ENCODE measurements at regions not wholly inside any gene's neighbourhood (a gene's known extent, or its start where the extent isn't known, plus 50 kb on each side); places are given as distances from the start of the nearest gene placed in this dataset.

DNA sequence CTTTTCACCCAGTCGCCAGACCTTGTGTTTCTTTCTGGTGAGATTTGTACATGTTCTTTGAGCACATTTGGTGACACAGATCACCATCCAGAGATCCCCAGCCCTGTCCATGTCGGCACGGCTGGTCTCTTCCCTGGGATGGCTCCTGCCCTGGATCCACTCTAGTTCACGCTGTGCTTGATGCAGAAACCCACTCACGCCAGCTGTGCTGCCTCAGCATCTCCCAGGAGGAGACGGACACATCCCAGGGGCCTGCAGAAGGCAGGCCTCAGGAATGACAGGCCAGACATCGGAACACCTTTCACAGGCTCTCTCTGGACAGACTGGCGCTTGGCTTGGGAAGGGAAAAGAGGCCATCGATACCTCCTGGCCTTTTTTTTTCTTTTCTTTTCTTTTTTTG lies 203.6 kb downstream of the ACKR3 start:
- no peak overlapping the region for H3K9ac ChIP-seq (ENCODE audit: low read length in 2 of 2)
- no peaks in the 10 kb centered on the region for H3K9me3 ChIP-seq (ENCODE audit: control insufficient read depth in 2 of 2, low read length in 2 of 2)
- H3K27me3 ChIP-seq (ENCODE audit: control insufficient read depth in 1 of 2, insufficient read depth in 2 of 2, low read length in 2 of 2): peaks cover 0 to 8% of the 10 kb centered on the region in 2 donors
- H3K27ac ChIP-seq (ENCODE audit: low read length): no peak overlapping the region
- H3K4me3 ChIP-seq (ENCODE audit: low read length in 2 of 2): no peak overlapping the region
- H3K4me1 ChIP-seq (ENCODE audit: control insufficient read depth, insufficient read depth, low read length): no peaks in the 10 kb centered on the region
- no peaks in the 10 kb centered on the region for H3K36me3 ChIP-seq (ENCODE audit: control insufficient read depth in 2 of 2, insufficient read depth in 2 of 2, low read length in 2 of 2)

DNA sequence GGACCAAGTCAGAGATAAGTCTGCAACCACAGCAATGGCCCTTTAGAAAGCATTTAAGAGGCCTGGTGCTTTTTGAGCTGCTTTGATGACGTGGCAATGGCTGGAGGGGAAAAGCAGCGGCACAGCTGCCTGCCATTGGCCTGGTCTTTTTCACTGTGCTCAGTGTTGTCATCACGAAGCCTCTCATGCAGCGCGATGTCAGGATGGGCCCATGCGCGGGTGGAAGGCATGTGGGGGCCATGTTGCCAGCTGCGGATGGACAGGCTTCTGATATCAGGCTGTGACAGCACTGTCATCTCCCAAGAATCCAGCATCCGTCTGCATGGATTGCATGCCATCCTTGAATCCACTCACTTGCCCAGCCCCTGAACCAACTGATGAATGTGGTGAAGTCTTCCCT lies 204.5 kb downstream of the ACKR3 start:
- peaks cover 0 to 7% of the 10 kb centered on the region in 2 donors for H3K27me3 ChIP-seq (ENCODE audit: control insufficient read depth in 1 of 2, insufficient read depth in 2 of 2, low read length in 2 of 2)
- no peak overlapping the region for H3K27ac ChIP-seq (ENCODE audit: low read length)
- no peaks in the 10 kb centered on the region for H3K4me1 ChIP-seq (ENCODE audit: control insufficient read depth, insufficient read depth, low read length)
- no peak overlapping the region for H3K4me3 ChIP-seq (ENCODE audit: low read length in 2 of 2)
- no peaks in the 10 kb centered on the region for H3K36me3 ChIP-seq (ENCODE audit: control insufficient read depth in 2 of 2, insufficient read depth in 2 of 2, low read length in 2 of 2)
- no peaks in the 10 kb centered on the region for H3K9me3 ChIP-seq (ENCODE audit: control insufficient read depth in 2 of 2, low read length in 2 of 2)
- no peak overlapping the region for H3K9ac ChIP-seq (ENCODE audit: low read length in 2 of 2)

DNA sequence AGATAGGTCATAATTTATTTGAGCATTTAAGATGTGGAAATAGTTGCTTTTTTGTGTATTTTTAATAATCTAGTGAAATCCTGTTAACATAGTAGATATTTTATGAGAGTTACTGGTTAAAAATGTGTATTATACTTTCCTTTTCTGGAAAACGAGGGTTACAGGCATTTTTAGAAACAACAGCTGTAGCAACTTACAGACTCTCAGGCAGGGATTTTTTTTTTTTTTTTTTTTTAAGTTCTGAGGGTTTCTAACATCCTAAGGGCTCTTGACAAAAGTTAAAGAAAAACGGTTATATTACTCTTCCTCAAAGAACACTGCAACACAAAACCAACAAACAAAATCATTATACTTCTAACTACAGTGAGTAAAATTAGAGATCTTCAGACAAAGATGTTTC lies 205.9 kb downstream of the ACKR3 start:
- no peak overlapping the region for H3K4me3 ChIP-seq (ENCODE audit: low read length in 2 of 2)
- no peaks in the 10 kb centered on the region for H3K36me3 ChIP-seq (ENCODE audit: control insufficient read depth in 2 of 2, insufficient read depth in 2 of 2, low read length in 2 of 2)
- no peak overlapping the region for H3K27ac ChIP-seq (ENCODE audit: low read length)
- no peaks in the 10 kb centered on the region for H3K9me3 ChIP-seq (ENCODE audit: control insufficient read depth in 2 of 2, low read length in 2 of 2)
- H3K27me3 ChIP-seq (ENCODE audit: control insufficient read depth in 1 of 2, insufficient read depth in 2 of 2, low read length in 2 of 2): no peaks in the 10 kb centered on the region
- H3K9ac ChIP-seq (ENCODE audit: low read length in 2 of 2): no peak overlapping the region
- no peaks in the 10 kb centered on the region for H3K4me1 ChIP-seq (ENCODE audit: control insufficient read depth, insufficient read depth, low read length)

DNA sequence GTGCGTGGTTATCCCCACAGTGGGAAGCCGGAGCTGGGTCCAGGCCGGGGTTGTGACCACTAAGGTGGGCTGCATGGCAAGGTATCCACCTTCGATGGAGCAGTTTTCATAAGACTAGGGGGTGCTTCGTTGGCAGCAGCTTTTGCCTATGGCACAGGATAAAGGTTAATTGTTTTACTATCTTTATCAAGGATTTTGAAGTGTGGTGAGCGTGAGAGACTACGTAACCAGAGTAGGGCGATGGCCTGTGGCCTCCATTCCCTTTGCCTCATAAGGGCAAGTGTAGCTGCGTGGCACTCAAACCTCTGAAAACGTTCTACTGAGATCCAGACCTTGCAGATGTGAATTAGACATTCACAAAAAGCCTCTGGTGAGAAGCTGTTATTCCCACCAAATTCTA lies 206.6 kb downstream of the ACKR3 start:
- Histone ChIP-seq H3K9ac (ENCODE audit: low read length in 2 of 2) (no peak overlapping the region), H3K27ac (ENCODE audit: low read length) (no peak overlapping the region), H3K9me3 (ENCODE audit: control insufficient read depth in 2 of 2, low read length in 2 of 2) (no peaks in the 10 kb centered on the region), H3K4me1 (ENCODE audit: control insufficient read depth, insufficient read depth, low read length) (no peaks in the 10 kb centered on the region), H3K4me3 (ENCODE audit: low read length in 2 of 2) (no peak overlapping the region), H3K36me3 (ENCODE audit: control insufficient read depth in 2 of 2, insufficient read depth in 2 of 2, low read length in 2 of 2) (no peaks in the 10 kb centered on the region), H3K27me3 (ENCODE audit: control insufficient read depth in 1 of 2, insufficient read depth in 2 of 2, low read length in 2 of 2) (no peaks in the 10 kb centered on the region)

DNA sequence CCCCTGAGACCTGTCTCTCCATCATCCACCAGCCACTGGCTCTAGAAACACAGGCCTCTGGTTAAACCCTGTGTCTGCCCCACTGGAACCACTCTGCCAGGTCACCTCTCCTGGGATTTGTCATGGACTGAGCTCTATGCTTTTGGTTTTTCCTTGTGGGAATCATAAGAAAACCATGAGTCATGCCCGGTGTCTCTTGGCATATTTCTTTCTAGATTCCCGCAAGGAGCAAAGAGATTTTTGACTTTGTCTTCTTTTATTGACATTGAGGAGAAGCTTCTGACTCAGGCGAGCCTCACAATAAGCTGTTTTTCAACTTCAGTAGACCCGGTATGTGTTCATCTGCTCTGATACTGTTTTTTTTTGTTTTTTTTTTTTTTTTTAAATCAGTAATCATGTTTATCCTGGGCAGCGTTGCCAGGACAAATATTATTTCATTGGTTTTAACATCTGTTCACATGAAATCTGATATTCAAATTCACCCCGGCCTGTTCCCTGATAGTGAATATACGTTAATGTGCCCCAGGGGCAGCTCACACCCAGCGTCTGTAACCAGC lies 207.1 kb downstream of the ACKR3 start:
- H3K9ac ChIP-seq (ENCODE audit: low read length in 2 of 2): no peak overlapping the region
- H3K9me3 ChIP-seq (ENCODE audit: control insufficient read depth in 2 of 2, low read length in 2 of 2): no peaks in the 10 kb centered on the region
- H3K27me3 ChIP-seq (ENCODE audit: control insufficient read depth in 1 of 2, insufficient read depth in 2 of 2, low read length in 2 of 2): peaks cover 0 to 4% of the 10 kb centered on the region in 2 donors
- H3K36me3 ChIP-seq (ENCODE audit: control insufficient read depth in 2 of 2, insufficient read depth in 2 of 2, low read length in 2 of 2): no peaks in the 10 kb centered on the region
- no peak overlapping the region for H3K27ac ChIP-seq (ENCODE audit: low read length)
- no peaks in the 10 kb centered on the region for H3K4me1 ChIP-seq (ENCODE audit: control insufficient read depth, insufficient read depth, low read length)
- H3K4me3 ChIP-seq (ENCODE audit: low read length in 2 of 2): no peak overlapping the region

DNA sequence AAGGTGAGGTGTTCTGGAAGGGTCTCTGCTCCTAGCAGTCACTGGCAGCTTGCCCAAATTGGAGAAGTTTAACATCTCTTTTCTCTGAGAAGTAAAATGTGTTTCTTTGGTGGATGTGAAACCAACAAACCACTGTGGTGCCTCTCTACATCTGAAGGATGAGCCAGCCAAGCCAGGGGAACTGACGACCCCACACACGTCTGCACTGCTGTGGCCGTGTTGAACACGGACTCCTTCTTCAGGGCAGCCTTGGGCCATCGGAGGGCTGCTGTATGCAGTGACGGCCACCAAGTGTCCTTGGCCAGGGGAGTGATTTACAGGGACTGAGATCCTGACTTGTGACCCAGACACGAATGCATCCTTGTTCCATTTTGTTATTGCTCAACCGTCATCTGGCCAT lies 207.8 kb downstream of the ACKR3 start:
- Histone ChIP-seq H3K9me3 (ENCODE audit: control insufficient read depth in 2 of 2, low read length in 2 of 2) (no peaks in the 10 kb centered on the region), H3K9ac (ENCODE audit: low read length in 2 of 2) (no peak overlapping the region), H3K27ac (ENCODE audit: low read length) (no peak overlapping the region), H3K27me3 (ENCODE audit: control insufficient read depth in 1 of 2, insufficient read depth in 2 of 2, low read length in 2 of 2) (peaks cover 3 to 4% of the 10 kb centered on the region in 2 donors), H3K4me3 (ENCODE audit: low read length in 2 of 2) (no peak overlapping the region), H3K36me3 (ENCODE audit: control insufficient read depth in 2 of 2, insufficient read depth in 2 of 2, low read length in 2 of 2) (no peaks in the 10 kb centered on the region), H3K4me1 (ENCODE audit: control insufficient read depth, insufficient read depth, low read length) (no peaks in the 10 kb centered on the region)

DNA sequence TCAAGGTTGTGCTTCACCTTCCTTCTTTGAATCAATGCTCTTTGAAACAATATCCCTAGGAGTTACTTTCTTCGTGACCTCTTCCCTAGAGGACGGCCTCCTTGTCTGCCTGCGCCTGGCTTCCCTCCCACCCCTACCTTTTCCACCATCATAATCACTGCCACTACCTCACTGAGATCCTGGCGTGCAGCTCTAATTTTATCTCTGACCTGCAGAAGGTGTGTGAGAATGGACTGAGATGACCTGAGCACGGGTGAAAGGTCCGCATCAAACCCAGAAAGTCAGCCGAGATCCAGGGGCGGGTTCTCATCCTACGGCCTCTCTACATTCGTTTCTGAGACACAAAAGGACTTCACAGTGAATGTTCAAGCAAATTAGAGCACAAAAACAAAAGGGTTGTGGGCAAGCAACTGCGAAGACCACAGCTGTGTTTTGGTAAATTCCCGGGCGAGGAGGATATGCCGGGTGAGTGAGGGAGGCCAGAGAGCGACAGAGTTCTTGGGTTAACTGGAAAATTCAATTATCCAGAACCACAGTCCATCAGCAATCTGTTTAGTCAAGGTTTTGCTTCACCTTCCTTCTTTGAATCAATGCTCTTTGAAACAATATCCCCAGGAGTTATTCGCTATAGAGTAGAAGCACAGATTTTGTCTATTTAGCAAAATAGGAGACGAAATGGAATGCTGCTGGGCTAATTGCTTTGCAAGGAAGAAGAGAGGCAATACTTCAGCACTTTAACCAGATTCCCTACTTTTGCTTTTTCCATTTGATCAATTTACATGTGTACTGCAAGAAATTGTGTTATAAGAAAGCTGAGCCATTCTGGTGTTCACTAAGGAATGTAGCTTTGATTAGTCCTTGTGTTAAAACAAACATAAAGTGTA lies 212.6 kb downstream of the ACKR3 start:
- no peaks in the 10 kb centered on the region for H3K36me3 ChIP-seq (ENCODE audit: control insufficient read depth in 2 of 2, insufficient read depth in 2 of 2, low read length in 2 of 2)
- peaks cover 3 to 6% of the 10 kb centered on the region in 2 donors for H3K9me3 ChIP-seq (ENCODE audit: control insufficient read depth in 2 of 2, low read length in 2 of 2)
- H3K27me3 ChIP-seq (ENCODE audit: control insufficient read depth in 1 of 2, insufficient read depth in 2 of 2, low read length in 2 of 2): peaks cover 7% of the 10 kb centered on the region in 2 donors
- H3K4me1 ChIP-seq (ENCODE audit: control insufficient read depth, insufficient read depth, low read length): no peaks in the 10 kb centered on the region
- no peak overlapping the region for H3K4me3 ChIP-seq (ENCODE audit: low read length in 2 of 2)
- no peak overlapping the region for H3K27ac ChIP-seq (ENCODE audit: low read length)
- no peak overlapping the region for H3K9ac ChIP-seq (ENCODE audit: low read length in 2 of 2)

DNA sequence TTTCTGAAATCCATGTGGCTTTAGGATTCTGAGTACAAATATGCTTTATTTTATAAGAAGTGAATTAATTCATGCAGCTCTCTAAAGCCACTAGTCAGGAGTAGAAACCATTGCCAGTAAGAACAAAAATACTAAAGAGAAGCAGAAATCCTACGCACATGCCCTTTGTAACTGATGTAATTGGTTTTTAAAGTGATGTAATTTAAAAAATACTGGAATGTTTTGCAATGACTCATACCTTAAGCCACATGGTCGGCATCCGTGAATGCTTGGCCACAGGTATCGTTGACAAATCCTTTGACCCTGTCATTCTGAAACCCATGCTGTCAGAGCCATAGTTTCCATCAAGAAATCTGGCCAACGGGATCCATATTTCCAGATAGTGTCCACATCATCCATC lies 213.3 kb downstream of the ACKR3 start:
- Histone ChIP-seq H3K27ac (ENCODE audit: low read length) (no peak overlapping the region), H3K4me3 (ENCODE audit: low read length in 2 of 2) (no peak overlapping the region), H3K9me3 (ENCODE audit: control insufficient read depth in 2 of 2, low read length in 2 of 2) (peaks cover 3 to 6% of the 10 kb centered on the region in 2 donors), H3K4me1 (ENCODE audit: control insufficient read depth, insufficient read depth, low read length) (no peaks in the 10 kb centered on the region), H3K36me3 (ENCODE audit: control insufficient read depth in 2 of 2, insufficient read depth in 2 of 2, low read length in 2 of 2) (no peaks in the 10 kb centered on the region), H3K27me3 (ENCODE audit: control insufficient read depth in 1 of 2, insufficient read depth in 2 of 2, low read length in 2 of 2) (peaks cover 7% of the 10 kb centered on the region in 2 donors), H3K9ac (ENCODE audit: low read length in 2 of 2) (no peak overlapping the region)

DNA sequence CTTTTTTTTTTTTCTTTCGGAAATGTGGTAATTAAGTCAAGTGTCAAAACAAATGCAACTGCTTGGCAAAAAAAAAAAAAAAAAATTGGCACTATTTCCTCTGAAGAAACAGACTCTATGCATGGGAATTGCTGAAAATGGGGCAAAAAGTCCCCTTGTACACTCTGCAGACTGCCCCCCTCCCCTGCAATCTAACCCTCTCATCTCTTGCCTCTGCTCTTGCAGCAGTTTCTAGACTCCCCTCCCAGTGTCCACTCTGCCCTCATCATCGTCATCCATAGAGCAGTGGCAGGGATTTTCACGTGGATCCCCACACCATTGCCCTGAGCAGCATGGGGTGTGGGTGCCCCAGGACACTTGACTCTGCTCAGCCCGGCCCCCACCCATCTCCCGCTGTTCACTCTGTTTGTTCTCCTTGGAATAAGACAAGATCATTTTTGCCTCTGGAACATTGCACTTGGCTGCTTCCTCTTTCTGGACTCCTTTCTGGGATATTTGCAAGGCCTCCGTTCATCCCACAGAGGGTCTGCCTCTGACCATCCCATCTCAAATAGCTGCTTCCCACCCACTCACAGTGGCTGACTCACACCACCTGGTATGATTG lies 213.9 kb downstream of the ACKR3 start:
- no peak overlapping the region for H3K27ac ChIP-seq (ENCODE audit: low read length)
- no peak overlapping the region for H3K4me3 ChIP-seq (ENCODE audit: low read length in 2 of 2)
- H3K9ac ChIP-seq (ENCODE audit: low read length in 2 of 2): no peak overlapping the region
- H3K9me3 ChIP-seq (ENCODE audit: control insufficient read depth in 2 of 2, low read length in 2 of 2): peaks cover 3 to 6% of the 10 kb centered on the region in 2 donors
- H3K36me3 ChIP-seq (ENCODE audit: control insufficient read depth in 2 of 2, insufficient read depth in 2 of 2, low read length in 2 of 2): no peaks in the 10 kb centered on the region
- H3K27me3 ChIP-seq (ENCODE audit: control insufficient read depth in 1 of 2, insufficient read depth in 2 of 2, low read length in 2 of 2): peaks cover 7% of the 10 kb centered on the region in 2 donors
- no peaks in the 10 kb centered on the region for H3K4me1 ChIP-seq (ENCODE audit: control insufficient read depth, insufficient read depth, low read length)

DNA sequence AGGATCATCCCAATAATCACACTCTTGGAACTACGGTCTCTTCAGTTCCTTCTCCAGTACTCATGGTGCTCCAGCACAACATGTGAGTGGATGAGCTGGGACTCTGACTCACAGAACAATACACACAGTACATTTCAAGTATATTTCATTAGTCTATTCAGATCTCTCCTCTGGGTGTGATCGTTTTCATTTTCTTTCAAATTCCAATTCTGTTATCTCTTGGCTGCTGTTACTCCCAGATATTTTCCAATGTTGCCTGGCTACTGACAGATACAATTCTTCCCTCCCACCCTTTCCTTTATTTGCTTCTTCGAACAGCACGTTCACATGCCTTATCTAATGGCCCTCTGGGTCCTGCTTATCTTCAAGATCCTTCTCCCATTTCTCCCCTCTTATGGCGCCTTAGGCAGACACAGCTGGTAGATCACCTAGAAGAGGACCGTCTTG lies 216.0 kb downstream of the ACKR3 start:
- Histone ChIP-seq H3K9me3 (ENCODE audit: control insufficient read depth in 2 of 2, low read length in 2 of 2) (peaks cover 3 to 6% of the 10 kb centered on the region in 2 donors), H3K4me3 (ENCODE audit: low read length in 2 of 2) (no peak overlapping the region), H3K4me1 (ENCODE audit: control insufficient read depth, insufficient read depth, low read length) (no peaks in the 10 kb centered on the region), H3K27ac (ENCODE audit: low read length) (no peak overlapping the region), H3K36me3 (ENCODE audit: control insufficient read depth in 2 of 2, insufficient read depth in 2 of 2, low read length in 2 of 2) (no peaks in the 10 kb centered on the region), H3K27me3 (ENCODE audit: control insufficient read depth in 1 of 2, insufficient read depth in 2 of 2, low read length in 2 of 2) (peaks cover 7% of the 10 kb centered on the region in 2 donors), H3K9ac (ENCODE audit: low read length in 2 of 2) (no peak overlapping the region)

Data from stomach smooth muscle (tissue), 2 donors.